SH-SY5Y (cell line): ENCODE measurements at regions not wholly inside any gene's neighbourhood (a gene's known extent, or its start where the extent isn't known, plus 50 kb on each side); places are given as distances from the start of the nearest gene placed in this dataset.

Experiments used
- GATA2 ChIP-seq: IDR thresholded peaks from 2 replicates; pipeline ENCODE4 v1.6.1; 2011; ENCODE audit warnings: mild to moderate bottlenecking, low read depth, low read length
- GATA3 ChIP-seq: IDR thresholded peaks from 2 replicates; pipeline ENCODE4 v1.6.1; 2011; ENCODE audit warnings: low read depth, mild to moderate bottlenecking, low read length, moderate library complexity

- no peak for TF ChIP-seq GATA2
- TF ChIP-seq GATA3: no peak
Measured at GRCh38 chr14:49984424-49984823, 91.5 kb downstream of the ARF6 start.
